SK-N-SH (cell line): ENCODE measurements at regions not wholly inside any gene's neighbourhood (a gene's known extent, or its start where the extent isn't known, plus 50 kb on each side); places are given as distances from the start of the nearest gene placed in this dataset.

Source experiments
- CTCF ChIA-PET: fragments of 300-600, 350-600 bp; formaldehyde crosslinking; extraction: SDS; loops from one replicate; lab custom pipeline; 2021; lab: Yijun Ruan, JAX
- POLR2A ChIA-PET: fragments of 350-600 bp; sonication (Branson Sonifier 250); formaldehyde crosslinking; extraction: SDS; loops from one replicate; lab custom pipeline; 2020; ENCODE audit warnings: antibody characterized with exemption, inconsistent platforms; lab: Yijun Ruan, JAX
- DNase-seq: peaks from one replicate; pipeline ENCODE4 v3.0.0; 2012
- H2AFZ ChIP-seq: fragments of 200-600 bp; sonication (generic); 2 replicates; pipeline ENCODE4 v1.8.1; 2016; ENCODE audit warnings: antibody characterized with exemption, mild to moderate bottlenecking, low read depth
- H3F3A ChIP-seq: fragments of 200-600 bp; sonication (generic); replicated peaks from 2 replicates; pipeline ENCODE3; 2016; ENCODE audit warnings: antibody characterized with exemption, mild to moderate bottlenecking; ENCODE audit not compliant: insufficient read depth
- H3K27ac ChIP-seq, 2 experiments: fragments of 200-500 bp in 1 of 2; fragments of 200-600 bp in 1 of 2; sonication (Bioruptor generic) in 1 of 2; sonication (generic), shearing (Covaris generic) in 1 of 2; 2 replicates each; pipeline versions ENCODE4 v1.5.1 to v1.6.1; 2014 to 2016; ENCODE audit warnings: low read depth in 2 of 2, inconsistent platforms in 1 of 2, low read length in 1 of 2, mild to moderate bottlenecking in 1 of 2, mixed read lengths in 1 of 2
- H3K27me3 ChIP-seq: fragments of 200-600 bp; sonication (generic), shearing (Covaris generic); 2 replicates; pipeline ENCODE4 v1.6.1; 2016; ENCODE audit warnings: mixed run types; ENCODE audit not compliant: insufficient read depth
- H3K36me3 ChIP-seq, 2 experiments: fragments of 200-500 bp in 1 of 2; fragments of 200-600 bp in 1 of 2; sonication (Bioruptor generic) in 1 of 2; sonication (generic) in 1 of 2; replicated peaks in 1 of 2; 2 replicates each; pipeline versions ENCODE3 to v1.5.1; 2014 to 2016; ENCODE audit warnings: low read length in 1 of 2, mild to moderate bottlenecking in 1 of 2; ENCODE audit not compliant: insufficient read depth in 2 of 2, control insufficient read depth in 1 of 2
- H3K4me1 ChIP-seq, 2 experiments: fragments of 200-500 bp in 1 of 2; fragments of 200-600 bp in 1 of 2; sonication (Bioruptor generic) in 1 of 2; sonication (generic), shearing (Covaris generic) in 1 of 2; 2 replicates each; pipeline versions ENCODE4 v1.5.1 to v1.6.1; 2014 to 2016; ENCODE audit warnings: low read depth in 1 of 2, low read length in 1 of 2, mixed run types in 1 of 2; ENCODE audit not compliant: insufficient read depth in 2 of 2, control insufficient read depth in 1 of 2
- H3K4me2 ChIP-seq: fragments of 200-600 bp; sonication (generic), shearing (Covaris generic); 2 replicates; pipeline ENCODE4 v1.6.1; 2017; ENCODE audit warnings: mixed run types
- H3K4me3 ChIP-seq, 2 experiments: fragments of 200-500 bp in 1 of 2; fragments of 200-600 bp in 1 of 2; sonication (Bioruptor generic) in 1 of 2; sonication (generic), shearing (Covaris generic) in 1 of 2; 2 replicates each; pipeline versions ENCODE4 v1.5.1 to v1.8.1; 2014 to 2016; ENCODE audit warnings: low read depth in 2 of 2, inconsistent platforms in 1 of 2, low read length in 1 of 2, mild to moderate bottlenecking in 1 of 2, mixed read lengths in 1 of 2, moderate library complexity in 1 of 2
- H3K79me2 ChIP-seq: fragments of 200-600 bp; sonication (generic); 2 replicates; pipeline ENCODE4 v1.8.1; 2017; ENCODE audit warnings: mild to moderate bottlenecking; ENCODE audit not compliant: insufficient read depth
- H3K9ac ChIP-seq: fragments of 200-600 bp; sonication (generic); 2 replicates; pipeline ENCODE4 v1.6.1; 2017; ENCODE audit warnings: mixed run types
- H3K9me2 ChIP-seq: fragments of 200-600 bp; sonication (generic); 2 replicates; pipeline ENCODE4 v1.6.1; 2017; ENCODE audit warnings: mixed run types
- H3K9me3 ChIP-seq: fragments of 200-600 bp; sonication (generic); 2 replicates; pipeline ENCODE4 v1.6.1; 2017; ENCODE audit warnings: mixed run types, mild to moderate bottlenecking, moderate library complexity
- H4K20me1 ChIP-seq: fragments of 200-600 bp; sonication (generic); 2 replicates; pipeline ENCODE4 v1.6.1; 2017; ENCODE audit warnings: mild to moderate bottlenecking, mixed run types; ENCODE audit not compliant: insufficient read depth
- CHD2 ChIP-seq: fragments of 150-350 bp; IDR thresholded peaks from 2 replicates; pipeline ENCODE4 v1.6.1; 2018; ENCODE audit warnings: low read length; ENCODE audit not compliant: partially characterized antibody
- FOSL2 ChIP-seq: IDR thresholded peaks from 2 replicates; pipeline ENCODE4 v1.4.0; 2012; ENCODE audit warnings: low read depth, mild to moderate bottlenecking, moderate library complexity, borderline replicate concordance
- FOXJ3 ChIP-seq: sonication (generic); formaldehyde crosslinking; IDR thresholded peaks from 2 replicates; pipeline ENCODE4 v1.5.1; 2020; ENCODE audit warnings: mild to moderate bottlenecking, missing genetic modification reagents
- GABPA ChIP-seq: IDR thresholded peaks from 2 replicates; pipeline ENCODE4 v1.4.0; 2012; ENCODE audit warnings: low read depth, mild to moderate bottlenecking
- GATA2 ChIP-seq: sonication (generic); formaldehyde crosslinking; IDR thresholded peaks from 2 replicates; pipeline ENCODE4 v1.5.0; 2020; ENCODE audit warnings: mild to moderate bottlenecking, missing genetic modification reagents
- MEF2A ChIP-seq: IDR thresholded peaks from 2 replicates; pipeline ENCODE4 v1.4.0; 2012; ENCODE audit warnings: low read depth, borderline replicate concordance
- NFIC ChIP-seq: IDR thresholded peaks from 2 replicates; pipeline ENCODE4 v1.4.0; 2012; ENCODE audit warnings: borderline replicate concordance
- NRF1 ChIP-seq: IDR thresholded peaks from 2 replicates; pipeline ENCODE4 v1.6.1; 2012; ENCODE audit warnings: low read depth, mild to moderate bottlenecking, low read length
- PBX3 ChIP-seq: IDR thresholded peaks from 2 replicates; pipeline ENCODE4; 2012
- RAD21 ChIP-seq: IDR thresholded peaks from 2 replicates; pipeline ENCODE4 v1.6.1; 2012; ENCODE audit warnings: mild to moderate bottlenecking, low read length
- RFX5 ChIP-seq: IDR thresholded peaks from 2 replicates; pipeline ENCODE4 v1.6.1; 2012; ENCODE audit warnings: mild to moderate bottlenecking, improper control_type of control experiment, low read length
- RXRA ChIP-seq: IDR thresholded peaks from 2 replicates; pipeline ENCODE4 v1.4.0; 2012; ENCODE audit warnings: low read depth, mild to moderate bottlenecking, borderline replicate concordance
- TCF12 ChIP-seq: IDR thresholded peaks from 2 replicates; pipeline ENCODE4 v1.4.0; 2012
- TEAD4 ChIP-seq: IDR thresholded peaks from 2 replicates; pipeline ENCODE4 v1.4.0; 2012; ENCODE audit warnings: mild to moderate bottlenecking, borderline replicate concordance; ENCODE audit not compliant: insufficient read depth
- USF1 ChIP-seq: IDR thresholded peaks from 2 replicates; pipeline ENCODE4 v1.4.0; 2012; ENCODE audit warnings: low read depth, borderline replicate concordance
- USF2 ChIP-seq: fragments of 150-350 bp; IDR thresholded peaks from 2 replicates; pipeline ENCODE4 v1.6.1; 2017; ENCODE audit warnings: antibody characterized with exemption, low read length, low read depth, borderline replicate concordance
- YY1 ChIP-seq: IDR thresholded peaks from 2 replicates; pipeline ENCODE4 v1.4.0; 2012; ENCODE audit warnings: low read depth, mild to moderate bottlenecking
- ZBTB33 ChIP-seq: IDR thresholded peaks from 2 replicates; pipeline ENCODE4 v1.4.0; 2012; ENCODE audit warnings: low read depth, borderline replicate concordance
- WGBS: methylation state at CpG from one replicate; pipeline ENCODE4 v1.1.6; 2017; ENCODE audit warnings: low lambda C conversion rate; 5-methylcytosine and 5-hydroxymethylcytosine counted together
- TF ChIP-seq, protein P1 (sequence below): fragments of 200-600 bp; sonication (generic); IDR thresholded peaks from 2 replicates; pipeline ENCODE4 v1.6.1; 2017; ENCODE audit warnings: antibody characterized with exemption, mild to moderate bottlenecking, moderate library complexity
- TF ChIP-seq, protein P2 (sequence below): fragments of 150-350 bp; IDR thresholded peaks from 2 replicates; pipeline ENCODE4 v1.6.1; 2016; ENCODE audit warnings: mild to moderate bottlenecking, low read depth, low read length
- TF ChIP-seq, protein P3 (sequence below): IDR thresholded peaks from 2 replicates; pipeline ENCODE4 v1.6.1; 2012; ENCODE audit warnings: mild to moderate bottlenecking, low read depth, low read length, moderate library complexity

DNA sequence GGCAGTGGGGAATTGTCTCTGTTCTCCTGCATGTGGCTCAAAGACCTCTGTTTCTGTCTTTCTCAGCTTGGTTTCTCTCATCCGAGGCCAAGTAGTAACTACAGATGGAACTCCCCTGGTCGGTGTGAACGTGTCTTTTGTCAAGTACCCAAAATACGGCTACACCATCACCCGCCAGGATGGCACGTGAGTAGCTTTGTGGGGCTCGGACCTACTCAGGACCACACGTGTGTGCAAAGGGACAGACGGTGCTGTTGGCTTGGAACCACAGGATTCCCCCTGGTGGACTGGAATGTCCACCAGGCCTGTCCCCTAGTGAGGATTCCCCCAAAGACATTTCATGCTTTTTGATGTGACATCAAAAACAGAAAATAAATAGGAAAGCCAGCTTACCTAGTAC lies 96.3 kb upstream of the WWC1 start (continued):
- no peak for TF ChIP-seq USF1
- TF ChIP-seq, protein P1, sequence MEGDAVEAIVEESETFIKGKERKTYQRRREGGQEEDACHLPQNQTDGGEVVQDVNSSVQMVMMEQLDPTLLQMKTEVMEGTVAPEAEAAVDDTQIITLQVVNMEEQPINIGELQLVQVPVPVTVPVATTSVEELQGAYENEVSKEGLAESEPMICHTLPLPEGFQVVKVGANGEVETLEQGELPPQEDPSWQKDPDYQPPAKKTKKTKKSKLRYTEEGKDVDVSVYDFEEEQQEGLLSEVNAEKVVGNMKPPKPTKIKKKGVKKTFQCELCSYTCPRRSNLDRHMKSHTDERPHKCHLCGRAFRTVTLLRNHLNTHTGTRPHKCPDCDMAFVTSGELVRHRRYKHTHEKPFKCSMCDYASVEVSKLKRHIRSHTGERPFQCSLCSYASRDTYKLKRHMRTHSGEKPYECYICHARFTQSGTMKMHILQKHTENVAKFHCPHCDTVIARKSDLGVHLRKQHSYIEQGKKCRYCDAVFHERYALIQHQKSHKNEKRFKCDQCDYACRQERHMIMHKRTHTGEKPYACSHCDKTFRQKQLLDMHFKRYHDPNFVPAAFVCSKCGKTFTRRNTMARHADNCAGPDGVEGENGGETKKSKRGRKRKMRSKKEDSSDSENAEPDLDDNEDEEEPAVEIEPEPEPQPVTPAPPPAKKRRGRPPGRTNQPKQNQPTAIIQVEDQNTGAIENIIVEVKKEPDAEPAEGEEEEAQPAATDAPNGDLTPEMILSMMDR: no peak

DNA sequence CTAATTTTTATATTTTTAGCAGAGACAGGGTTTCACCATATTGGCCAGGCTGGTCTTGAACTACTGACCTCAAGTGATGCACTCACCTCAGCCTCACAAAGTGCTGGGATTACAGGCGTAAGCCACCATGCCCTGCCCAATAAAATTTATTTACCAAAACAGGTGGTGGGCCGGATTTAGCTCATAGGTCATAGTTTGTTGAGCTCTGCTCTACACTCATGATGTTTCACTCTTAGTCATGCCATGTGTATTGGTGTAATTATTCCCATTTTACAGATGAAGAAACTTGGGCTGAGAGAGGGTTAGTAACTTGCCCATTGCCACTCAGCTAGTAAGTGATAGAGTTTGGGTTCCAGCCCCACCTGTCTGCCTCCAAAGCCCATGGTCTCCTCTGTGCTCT lies 93.1 kb upstream of the WWC1 start:
- no peak overlapping the region for H3K9ac ChIP-seq
- H2AFZ ChIP-seq: no peak overlapping the region
- no peaks in the 10 kb centered on the region for H3K9me3 ChIP-seq
- no peak for TF ChIP-seq GATA2
- TF ChIP-seq NFIC: no peak
- TF ChIP-seq TCF12: no peak
- no peak for TF ChIP-seq ZBTB33
- TF ChIP-seq PBX3: no peak
- no peak for TF ChIP-seq RFX5
- no peak for TF ChIP-seq GABPA
- TF ChIP-seq CHD2: no peak
- TF ChIP-seq YY1: no peak
- TF ChIP-seq USF2: no peak
- TF ChIP-seq RAD21: no peak
- TF ChIP-seq, protein P2, sequence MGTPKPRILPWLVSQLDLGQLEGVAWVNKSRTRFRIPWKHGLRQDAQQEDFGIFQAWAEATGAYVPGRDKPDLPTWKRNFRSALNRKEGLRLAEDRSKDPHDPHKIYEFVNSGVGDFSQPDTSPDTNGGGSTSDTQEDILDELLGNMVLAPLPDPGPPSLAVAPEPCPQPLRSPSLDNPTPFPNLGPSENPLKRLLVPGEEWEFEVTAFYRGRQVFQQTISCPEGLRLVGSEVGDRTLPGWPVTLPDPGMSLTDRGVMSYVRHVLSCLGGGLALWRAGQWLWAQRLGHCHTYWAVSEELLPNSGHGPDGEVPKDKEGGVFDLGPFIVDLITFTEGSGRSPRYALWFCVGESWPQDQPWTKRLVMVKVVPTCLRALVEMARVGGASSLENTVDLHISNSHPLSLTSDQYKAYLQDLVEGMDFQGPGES: no peak
- TF ChIP-seq NRF1: no peak
- TF ChIP-seq, protein P3, sequence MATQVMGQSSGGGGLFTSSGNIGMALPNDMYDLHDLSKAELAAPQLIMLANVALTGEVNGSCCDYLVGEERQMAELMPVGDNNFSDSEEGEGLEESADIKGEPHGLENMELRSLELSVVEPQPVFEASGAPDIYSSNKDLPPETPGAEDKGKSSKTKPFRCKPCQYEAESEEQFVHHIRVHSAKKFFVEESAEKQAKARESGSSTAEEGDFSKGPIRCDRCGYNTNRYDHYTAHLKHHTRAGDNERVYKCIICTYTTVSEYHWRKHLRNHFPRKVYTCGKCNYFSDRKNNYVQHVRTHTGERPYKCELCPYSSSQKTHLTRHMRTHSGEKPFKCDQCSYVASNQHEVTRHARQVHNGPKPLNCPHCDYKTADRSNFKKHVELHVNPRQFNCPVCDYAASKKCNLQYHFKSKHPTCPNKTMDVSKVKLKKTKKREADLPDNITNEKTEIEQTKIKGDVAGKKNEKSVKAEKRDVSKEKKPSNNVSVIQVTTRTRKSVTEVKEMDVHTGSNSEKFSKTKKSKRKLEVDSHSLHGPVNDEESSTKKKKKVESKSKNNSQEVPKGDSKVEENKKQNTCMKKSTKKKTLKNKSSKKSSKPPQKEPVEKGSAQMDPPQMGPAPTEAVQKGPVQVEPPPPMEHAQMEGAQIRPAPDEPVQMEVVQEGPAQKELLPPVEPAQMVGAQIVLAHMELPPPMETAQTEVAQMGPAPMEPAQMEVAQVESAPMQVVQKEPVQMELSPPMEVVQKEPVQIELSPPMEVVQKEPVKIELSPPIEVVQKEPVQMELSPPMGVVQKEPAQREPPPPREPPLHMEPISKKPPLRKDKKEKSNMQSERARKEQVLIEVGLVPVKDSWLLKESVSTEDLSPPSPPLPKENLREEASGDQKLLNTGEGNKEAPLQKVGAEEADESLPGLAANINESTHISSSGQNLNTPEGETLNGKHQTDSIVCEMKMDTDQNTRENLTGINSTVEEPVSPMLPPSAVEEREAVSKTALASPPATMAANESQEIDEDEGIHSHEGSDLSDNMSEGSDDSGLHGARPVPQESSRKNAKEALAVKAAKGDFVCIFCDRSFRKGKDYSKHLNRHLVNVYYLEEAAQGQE: no peak
- no peak for TF ChIP-seq FOXJ3
- TF ChIP-seq FOSL2: no peak
- no peak for TF ChIP-seq TEAD4
- no peak for TF ChIP-seq MEF2A
- no peak for TF ChIP-seq RXRA
- no peak overlapping the region for H3K4me3 ChIP-seq
- DNase-seq: no peak
- WGBS: 36% methylated on average over 2 of the region's 2 CpGs
- CTCF ChIA-PET: interaction anchor here (1.0 to 2.5 kb wide), 3 partner anchors 22 to 122 kb away, joined by 3 to 7 read pairs (median 7); no protein-coding TSS in a partner anchor
- H3K79me2 ChIP-seq: no peaks in the 10 kb centered on the region
- no peaks in the 10 kb centered on the region for H4K20me1 ChIP-seq
- H3K27me3 ChIP-seq: no peaks in the 10 kb centered on the region; the same call in 1 of the 2 replicates
- no peaks in the 10 kb centered on the region for H3K9me2 ChIP-seq
- POLR2A ChIA-PET: no interaction called here
- no peaks in the 10 kb centered on the region for H3F3A ChIP-seq
- no peak overlapping the region for H3K4me2 ChIP-seq
- H3K4me1 ChIP-seq: peaks cover 0 to 2% of the 10 kb centered on the region in 2 experiments; a peak in 1 of 4 replicates
- H3K27ac ChIP-seq: no peak overlapping the region
- H3K36me3 ChIP-seq: no peaks in the 10 kb centered on the region
